Smooth muscle cell (in vitro differentiated cells): ENCODE measurements at regions not wholly inside any gene's neighbourhood (a gene's known extent, or its start where the extent isn't known, plus 50 kb on each side); places are given as distances from the start of the nearest gene placed in this dataset.

Source experiments
- DNase-seq: peaks from one replicate; lab custom pipeline; 2025; ENCODE audit not compliant: unreplicated experiment; lab: John Stamatoyannopoulos, UW
- H2AFZ ChIP-seq: fragments of 200-600 bp; sonication (generic); 2 replicates; pipeline ENCODE4 v1.6.0; 2016; ENCODE audit warnings: antibody characterized with exemption, low read depth, mild to moderate bottlenecking
- H3F3A ChIP-seq: fragments of 200-600 bp; sonication (generic); 2 replicates; pipeline ENCODE4 v1.6.0; 2017; ENCODE audit warnings: antibody characterized with exemption, low read depth
- H3K27ac ChIP-seq: fragments of 200-600 bp; sonication (generic); 2 replicates; pipeline ENCODE4 v1.5.1; 2016; ENCODE audit warnings: low read depth, mild to moderate bottlenecking
- H3K27me3 ChIP-seq: fragments of 200-600 bp; sonication (generic); 2 replicates; pipeline ENCODE4 v1.6.1; 2016; ENCODE audit warnings: low read depth, mild to moderate bottlenecking
- H3K36me3 ChIP-seq: fragments of 200-600 bp; sonication (generic); 2 replicates; pipeline ENCODE4 v1.5.1; 2016; ENCODE audit warnings: low read depth
- H3K4me1 ChIP-seq: fragments of 200-600 bp; sonication (generic); 2 replicates; pipeline ENCODE4 v1.5.1; 2016; ENCODE audit warnings: low read depth
- H3K4me2 ChIP-seq: fragments of 200-600 bp; sonication (generic); 2 replicates; pipeline ENCODE4 v1.6.0; 2016; ENCODE audit warnings: mild to moderate bottlenecking
- H3K4me3 ChIP-seq: fragments of 200-600 bp; sonication (generic); 2 replicates; pipeline ENCODE4 v1.5.1; 2016; ENCODE audit warnings: mild to moderate bottlenecking
- H3K79me2 ChIP-seq: fragments of 200-600 bp; sonication (generic); 2 replicates; pipeline ENCODE4 v1.6.0; 2016; ENCODE audit warnings: low read depth, mild to moderate bottlenecking
- H3K9ac ChIP-seq: fragments of 200-600 bp; sonication (generic); 2 replicates; pipeline ENCODE4 v1.6.0; 2016; ENCODE audit warnings: low read depth
- H3K9me3 ChIP-seq: fragments of 200-600 bp; sonication (generic); replicated peaks from 2 replicates; pipeline ENCODE4 v1.5.1; 2016; ENCODE audit warnings: low read depth
- H4K20me1 ChIP-seq: fragments of 200-600 bp; sonication (generic); 2 replicates; pipeline ENCODE4 v1.6.0; 2016; ENCODE audit warnings: low read depth
- CTCF ChIP-seq: fragments of 200-600 bp; sonication (generic); IDR thresholded peaks from 2 replicates; pipeline ENCODE4 v1.5.1; 2017; ENCODE audit warnings: borderline replicate concordance, mild to moderate bottlenecking, antibody characterized with exemption; ENCODE audit not compliant: insufficient read depth, poor library complexity, severe bottlenecking
- WGBS: methylation state at CpG from one replicate; pipeline ENCODE4 v1.1.7; 2016; ENCODE audit warnings: low lambda C conversion rate; 5-methylcytosine and 5-hydroxymethylcytosine counted together

GRCh38 chr4:57312296-57312695 is 202.1 kb upstream of the IGFBP7 start:
- H3K27ac ChIP-seq: no peak overlapping the region
- WGBS: 55% methylated on average over 1 of the region's 1 CpG

GRCh38 chr4:57309658-57310057 is 199.5 kb upstream of the IGFBP7 start:
- no peaks in the 10 kb centered on the region for H3K4me1 ChIP-seq
- no peak overlapping the region for H3K27ac ChIP-seq
- H3K36me3 ChIP-seq: no peaks in the 10 kb centered on the region
- no peak overlapping the region for H3K9ac ChIP-seq
- no peak overlapping the region for H3K4me3 ChIP-seq
- no peak for DNase-seq
- no peaks in the 10 kb centered on the region for H3K9me3 ChIP-seq
- no peak overlapping the region for H2AFZ ChIP-seq
- no peaks in the 10 kb centered on the region for H3F3A ChIP-seq
- no peaks in the 10 kb centered on the region for H4K20me1 ChIP-seq
- no peaks in the 10 kb centered on the region for H3K79me2 ChIP-seq
- no peak overlapping the region for H3K4me2 ChIP-seq
- no peak for TF ChIP-seq CTCF
- WGBS: 70% methylated on average over 1 of the region's 1 CpG
- no peaks in the 10 kb centered on the region for H3K27me3 ChIP-seq

More at GRCh38 chr4:57312296-57312695, 202.1 kb upstream of the IGFBP7 start:
- no peaks in the 10 kb centered on the region for H3K9me3 ChIP-seq
- H3K36me3 ChIP-seq: no peaks in the 10 kb centered on the region
- H3K4me1 ChIP-seq: no peaks in the 10 kb centered on the region
- no peak for TF ChIP-seq CTCF
- no peak overlapping the region for H3K4me3 ChIP-seq
- no peak overlapping the region for H2AFZ ChIP-seq
- no peaks in the 10 kb centered on the region for H3K27me3 ChIP-seq
- no peak for DNase-seq
- H3K9ac ChIP-seq: no peak overlapping the region
- no peaks in the 10 kb centered on the region for H3K79me2 ChIP-seq
- no peaks in the 10 kb centered on the region for H4K20me1 ChIP-seq
- H3F3A ChIP-seq: no peaks in the 10 kb centered on the region
- no peak overlapping the region for H3K4me2 ChIP-seq

- Histone ChIP-seq H3K4me3 (no peak overlapping the region), H3K27ac (no peak overlapping the region), H2AFZ (no peak overlapping the region), H3K4me1 (no peaks in the 10 kb centered on the region), H3K9me3 (no peaks in the 10 kb centered on the region), H3K36me3 (no peaks in the 10 kb centered on the region), H3K79me2 (no peaks in the 10 kb centered on the region), H3K27me3 (no peaks in the 10 kb centered on the region), H3F3A (no peaks in the 10 kb centered on the region), H4K20me1 (no peaks in the 10 kb centered on the region), H3K4me2 (no peak overlapping the region), H3K9ac (no peak overlapping the region)
- no peak for TF ChIP-seq CTCF
- no peak for DNase-seq
- WGBS: 59% methylated on average over 2 of the region's 2 CpGs
Measured at GRCh38 chr4:57308301-57308700, 198.1 kb upstream of the IGFBP7 start.

- WGBS: 89% methylated on average over 5 of the region's 5 CpGs
- DNase-seq: no peak
- Histone ChIP-seq H3K4me1 (no peaks in the 10 kb centered on the region), H3K9me3 (no peaks in the 10 kb centered on the region), H2AFZ (no peak overlapping the region), H3F3A (no peaks in the 10 kb centered on the region), H4K20me1 (no peaks in the 10 kb centered on the region), H3K4me2 (no peak overlapping the region), H3K9ac (no peak overlapping the region), H3K4me3 (no peak overlapping the region), H3K27ac (no peak overlapping the region), H3K27me3 (no peaks in the 10 kb centered on the region), H3K36me3 (no peaks in the 10 kb centered on the region), H3K79me2 (no peaks in the 10 kb centered on the region)
- TF ChIP-seq CTCF: no peak
Measured at GRCh38 chr4:57305836-57306235, 195.7 kb upstream of the IGFBP7 start.
